Activated T-cell treated with anti-CD3 and anti-CD28 coated beads, Interleukin-2, amount 50 U/mL, for 24 hours (primary cell): ENCODE measurements at regions not wholly inside any gene's neighbourhood (a gene's known extent, or its start where the extent isn't known, plus 50 kb on each side); places are given as distances from the start of the nearest gene placed in this dataset.

Experiments
- DNase-seq: peaks from one replicate; pipeline ENCODE4 v3.0.0-alpha.2; 2020
- H3K27ac Mint-ChIP-seq: 2 replicates; pipeline ENCODE4 v1.8.0; 2020; ENCODE audit warnings: mild to moderate bottlenecking, mixed read lengths
- H3K27me3 Mint-ChIP-seq: 2 replicates; pipeline ENCODE4 v1.8.0; 2020; ENCODE audit warnings: mixed read lengths
- H3K36me3 Mint-ChIP-seq: 2 replicates; pipeline ENCODE4 v1.8.0; 2020; ENCODE audit warnings: low read depth, mixed read lengths
- H3K4me1 Mint-ChIP-seq: 2 replicates; pipeline ENCODE4 v1.8.0; 2020; ENCODE audit warnings: low read depth, mixed read lengths
- H3K4me3 Mint-ChIP-seq: 2 replicates; pipeline ENCODE4 v1.8.0; 2020; ENCODE audit warnings: mild to moderate bottlenecking, moderate library complexity, mixed read lengths
- H3K9me3 Mint-ChIP-seq: 2 replicates; pipeline ENCODE4 v1.8.0; 2020; ENCODE audit warnings: mixed read lengths

DNA sequence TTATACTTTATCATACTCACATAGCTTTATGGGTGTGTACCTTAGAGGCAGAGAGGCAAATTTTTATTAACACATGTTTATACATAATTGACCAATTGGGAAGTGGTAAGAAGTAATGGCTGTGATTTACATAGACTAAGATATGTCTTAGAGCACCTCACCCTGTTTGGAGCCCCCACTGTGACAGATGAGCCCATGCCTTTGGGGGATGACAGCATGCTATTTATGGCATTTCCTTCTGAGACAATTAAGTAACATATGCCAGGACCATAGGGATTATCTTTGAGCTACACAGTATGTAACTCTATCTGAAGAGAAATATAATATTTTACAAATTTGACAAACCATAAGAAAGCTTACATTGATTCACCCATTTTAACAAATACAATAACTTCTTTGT, 1655.3 kb upstream of the ACVR2A start:
- no peaks in the 10 kb centered on the region for H3K4me1 Mint-ChIP-seq
- no peak for DNase-seq
- no peaks in the 10 kb centered on the region for H3K9me3 Mint-ChIP-seq
- no peaks in the 10 kb centered on the region for H3K36me3 Mint-ChIP-seq
- H3K4me3 Mint-ChIP-seq, result no peak overlapping the region
- no peaks in the 10 kb centered on the region for H3K27me3 Mint-ChIP-seq
- no peak overlapping the region for H3K27ac Mint-ChIP-seq

DNA sequence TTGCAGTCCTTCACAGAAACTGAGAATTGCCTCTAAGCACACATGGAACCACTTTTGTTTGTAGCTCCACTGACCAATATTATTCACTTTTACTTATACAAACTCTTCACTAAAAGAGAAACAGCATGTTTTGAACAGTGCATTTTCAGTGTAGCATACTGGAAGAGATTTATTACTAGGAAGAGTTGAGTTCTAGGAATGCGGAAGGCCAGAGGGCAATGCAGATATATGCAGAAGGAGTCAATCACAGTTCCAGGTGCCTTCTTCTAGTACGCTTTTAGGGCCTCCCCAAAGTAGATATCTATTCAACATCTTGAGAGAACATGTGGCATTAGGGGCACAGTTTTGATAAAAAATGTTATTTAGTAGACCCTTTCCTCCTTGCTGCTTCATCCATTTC, 1654.0 kb upstream of the ZEB2 start:
- Mint-ChIP-seq H3K4me3 (no peak overlapping the region), H3K36me3 (no peaks in the 10 kb centered on the region), H3K27me3 (no peaks in the 10 kb centered on the region), H3K27ac (no peak overlapping the region), H3K4me1 (no peaks in the 10 kb centered on the region), H3K9me3 (peaks cover 13% of the 10 kb centered on the region)
- DNase-seq, result no peak

DNA sequence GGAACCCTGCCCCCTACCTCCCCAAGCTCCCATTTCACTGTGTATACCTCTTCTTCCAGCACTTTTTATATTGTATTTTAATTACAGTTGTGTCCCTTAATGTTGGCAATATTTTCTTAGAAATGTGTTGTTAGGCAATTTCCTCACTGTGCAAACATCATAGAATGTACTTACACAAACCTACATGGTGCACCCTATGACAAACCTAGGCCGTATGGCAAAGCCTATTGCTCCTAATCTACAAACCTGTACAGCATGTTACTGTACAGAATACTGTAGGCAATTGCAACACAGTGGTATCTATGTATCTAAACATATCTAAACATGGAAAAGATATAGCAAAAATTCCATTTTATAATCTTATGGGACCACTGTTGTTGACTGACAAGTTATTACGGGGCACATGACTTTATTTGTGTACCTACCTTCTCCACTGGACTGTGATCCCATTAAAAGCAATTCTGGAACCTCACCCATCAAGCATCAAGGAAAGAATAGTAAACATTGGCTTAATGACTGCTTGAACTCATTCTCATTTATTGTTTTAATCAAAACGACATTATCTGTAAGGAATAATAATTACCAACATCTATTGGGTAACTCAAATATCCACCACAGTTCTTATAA, 1641.5 kb upstream of the ZEB2 start:
- H3K27ac Mint-ChIP-seq, result no peak overlapping the region
- H3K4me3 Mint-ChIP-seq, result no peak overlapping the region
- DNase-seq, result no peak
- no peaks in the 10 kb centered on the region for H3K27me3 Mint-ChIP-seq
- no peaks in the 10 kb centered on the region for H3K4me1 Mint-ChIP-seq
- H3K9me3 Mint-ChIP-seq, result no peaks in the 10 kb centered on the region
- H3K36me3 Mint-ChIP-seq, result no peaks in the 10 kb centered on the region

GRCh38 chr2:146158072-146158674, 1638.3 kb upstream of the ZEB2 start:
- no peaks in the 10 kb centered on the region for H3K9me3 Mint-ChIP-seq

DNA sequence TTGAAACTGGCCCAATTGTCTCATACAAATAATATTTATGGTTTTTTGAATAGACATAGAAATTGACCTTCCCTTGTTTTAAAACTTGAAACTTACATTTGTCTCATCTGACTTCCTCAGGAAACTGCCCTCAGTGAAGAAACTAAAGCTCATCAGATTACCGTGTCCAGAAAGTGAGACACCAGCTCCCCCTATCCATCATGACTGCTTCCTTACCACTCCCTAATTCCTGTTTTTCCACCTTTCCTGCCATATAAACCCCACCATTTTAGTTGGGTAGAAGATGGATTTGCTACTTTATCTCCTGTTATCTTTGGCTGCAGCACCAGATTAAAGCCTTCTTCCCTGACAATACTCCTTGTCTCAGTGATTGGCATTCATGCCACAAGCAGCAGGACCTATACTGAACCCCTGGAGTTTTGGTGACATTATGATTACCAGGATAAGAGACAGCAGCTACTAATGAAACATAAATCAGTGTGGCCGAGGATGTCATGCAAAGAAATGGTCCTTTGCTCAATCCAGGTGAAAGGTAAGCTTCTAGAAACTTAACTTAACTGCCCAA, 1627.6 kb upstream of the ZEB2 start:
- H3K4me1 Mint-ChIP-seq, result no peaks in the 10 kb centered on the region
- H3K36me3 Mint-ChIP-seq, result no peaks in the 10 kb centered on the region
- H3K4me3 Mint-ChIP-seq, result no peak overlapping the region
- H3K9me3 Mint-ChIP-seq, result peaks cover 14% of the 10 kb centered on the region
- DNase-seq, result no peak
- H3K27ac Mint-ChIP-seq, result no peak overlapping the region
- no peaks in the 10 kb centered on the region for H3K27me3 Mint-ChIP-seq

More at GRCh38 chr2:146158072-146158674, 1638.3 kb upstream of the ZEB2 start:
- Mint-ChIP-seq H3K36me3 (no peaks in the 10 kb centered on the region), H3K27ac (no peak overlapping the region), H3K27me3 (no peaks in the 10 kb centered on the region), H3K4me1 (no peaks in the 10 kb centered on the region), H3K4me3 (no peak overlapping the region)
- no peak for DNase-seq

DNA sequence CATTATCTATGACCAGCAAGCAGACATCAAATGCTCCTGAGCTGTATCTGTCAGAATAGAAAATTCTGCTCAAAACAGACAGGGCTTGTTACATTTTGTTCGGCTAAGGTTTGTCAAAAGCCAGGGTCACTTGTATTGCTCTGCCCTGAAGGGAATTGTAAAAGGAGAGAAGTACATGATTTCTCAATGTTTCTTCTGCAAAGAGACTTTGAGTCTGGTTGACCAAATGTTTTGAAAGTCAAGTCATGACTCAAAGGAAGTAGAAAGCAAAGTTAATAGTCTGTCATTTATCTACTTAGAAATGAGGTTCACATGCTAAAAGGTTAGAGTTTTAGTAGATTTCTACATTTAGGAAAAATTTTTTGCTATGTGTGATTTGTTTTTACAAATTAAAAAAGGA, 1624.1 kb upstream of the ZEB2 start:
- H3K4me1 Mint-ChIP-seq, result no peaks in the 10 kb centered on the region

DNA sequence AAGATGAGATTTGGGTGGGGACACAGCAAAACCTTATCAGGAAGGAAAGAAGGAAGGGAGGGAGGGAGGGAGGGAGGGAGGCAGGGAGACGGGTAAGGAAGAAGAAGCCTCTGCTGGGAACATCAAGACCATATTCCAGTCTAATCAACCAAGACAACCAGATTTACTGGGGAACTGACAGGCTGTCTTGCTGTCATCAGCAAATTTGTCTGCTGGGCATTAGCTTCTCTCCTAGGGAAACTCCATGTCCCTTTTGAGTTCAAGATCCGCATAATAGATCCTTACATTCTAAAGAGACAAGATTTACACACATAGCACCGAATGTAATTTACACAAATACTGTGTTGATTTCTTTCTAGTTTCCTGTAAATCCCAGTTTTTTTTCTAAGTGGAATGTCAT, 1618.9 kb upstream of the ZEB2 start:
- Mint-ChIP-seq H3K9me3 (peaks cover 4% of the 10 kb centered on the region), H3K27ac (no peak overlapping the region)

More for the DNA sequence above, 1624.1 kb upstream of the ZEB2 start:
- Mint-ChIP-seq H3K27me3 (no peaks in the 10 kb centered on the region), H3K4me3 (no peak overlapping the region), H3K36me3 (no peaks in the 10 kb centered on the region), H3K9me3 (peaks cover 13% of the 10 kb centered on the region), H3K27ac (no peak overlapping the region)
- no peak for DNase-seq

GRCh38 chr2:146135245-146135644, 1615.3 kb upstream of the ZEB2 start:
- Mint-ChIP-seq H3K27ac (no peak overlapping the region), H3K27me3 (no peaks in the 10 kb centered on the region)

More for the DNA sequence above, 1618.9 kb upstream of the ZEB2 start:
- no peaks in the 10 kb centered on the region for H3K27me3 Mint-ChIP-seq
- no peaks in the 10 kb centered on the region for H3K4me1 Mint-ChIP-seq
- no peak overlapping the region for H3K4me3 Mint-ChIP-seq
- no peaks in the 10 kb centered on the region for H3K36me3 Mint-ChIP-seq
- no peak for DNase-seq

DNA sequence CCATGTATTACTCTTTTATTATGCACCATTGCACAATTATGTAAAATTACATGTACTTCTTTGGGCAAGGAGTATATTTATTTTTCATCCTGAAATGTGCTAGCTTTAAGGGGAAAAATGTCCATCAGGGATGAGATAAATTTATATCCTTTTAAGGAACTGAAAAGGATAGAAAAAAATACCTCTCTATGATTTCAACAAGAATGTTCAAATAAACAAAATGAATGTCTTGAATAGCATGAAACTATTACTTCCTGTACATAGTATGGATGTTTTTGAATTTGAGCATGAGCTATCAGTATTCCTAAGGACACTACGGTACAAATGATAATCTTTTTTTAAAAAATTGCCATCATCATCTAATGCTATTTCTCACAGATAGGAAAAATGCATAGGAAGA, 1611.9 kb upstream of the ZEB2 start:
- no peaks in the 10 kb centered on the region for H3K36me3 Mint-ChIP-seq
- H3K27me3 Mint-ChIP-seq, result no peaks in the 10 kb centered on the region
- no peaks in the 10 kb centered on the region for H3K4me1 Mint-ChIP-seq
- no peak overlapping the region for H3K4me3 Mint-ChIP-seq
- no peak overlapping the region for H3K27ac Mint-ChIP-seq
- H3K9me3 Mint-ChIP-seq, result peaks cover 5% of the 10 kb centered on the region
- no peak for DNase-seq

More at GRCh38 chr2:146135245-146135644, 1615.3 kb upstream of the ZEB2 start:
- peaks cover 2% of the 10 kb centered on the region for H3K9me3 Mint-ChIP-seq
- H3K4me3 Mint-ChIP-seq, result no peak overlapping the region
- no peaks in the 10 kb centered on the region for H3K4me1 Mint-ChIP-seq
- no peak for DNase-seq
- H3K36me3 Mint-ChIP-seq, result no peaks in the 10 kb centered on the region

DNA sequence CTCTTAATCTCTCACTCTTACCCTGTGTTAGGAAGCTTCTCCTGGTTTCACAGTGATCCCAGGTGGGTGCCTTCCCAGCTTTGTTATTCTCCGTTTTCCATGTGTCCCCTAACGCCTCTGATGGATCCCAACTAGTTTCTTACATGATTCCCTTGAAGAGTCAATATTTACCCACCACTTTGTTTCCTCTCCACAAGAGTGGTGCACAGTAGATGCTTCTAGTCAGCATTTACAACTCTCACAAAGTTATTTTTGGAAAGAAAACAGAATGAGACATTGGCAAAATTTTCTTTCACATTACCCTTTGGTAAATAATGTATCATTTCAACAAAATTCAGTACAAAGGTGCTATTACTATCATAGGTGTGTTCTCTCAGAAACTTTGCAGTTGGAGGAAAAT, 1611.1 kb upstream of the ZEB2 start:
- H3K27me3 Mint-ChIP-seq, result no peaks in the 10 kb centered on the region
- H3K4me1 Mint-ChIP-seq, result no peaks in the 10 kb centered on the region
- no peak overlapping the region for H3K27ac Mint-ChIP-seq
- no peaks in the 10 kb centered on the region for H3K36me3 Mint-ChIP-seq
- H3K4me3 Mint-ChIP-seq, result no peak overlapping the region
- no peak for DNase-seq
- H3K9me3 Mint-ChIP-seq, result peaks cover 5% of the 10 kb centered on the region

- H3K27me3 Mint-ChIP-seq, result no peaks in the 10 kb centered on the region
- no peak overlapping the region for H3K27ac Mint-ChIP-seq
- no peak overlapping the region for H3K4me3 Mint-ChIP-seq
- H3K36me3 Mint-ChIP-seq, result no peaks in the 10 kb centered on the region
- no peaks in the 10 kb centered on the region for H3K4me1 Mint-ChIP-seq
- no peak for DNase-seq
- peaks cover 5% of the 10 kb centered on the region for H3K9me3 Mint-ChIP-seq
Measured at GRCh38 chr2:146130290-146130689, 1610.4 kb upstream of the ZEB2 start.

DNA sequence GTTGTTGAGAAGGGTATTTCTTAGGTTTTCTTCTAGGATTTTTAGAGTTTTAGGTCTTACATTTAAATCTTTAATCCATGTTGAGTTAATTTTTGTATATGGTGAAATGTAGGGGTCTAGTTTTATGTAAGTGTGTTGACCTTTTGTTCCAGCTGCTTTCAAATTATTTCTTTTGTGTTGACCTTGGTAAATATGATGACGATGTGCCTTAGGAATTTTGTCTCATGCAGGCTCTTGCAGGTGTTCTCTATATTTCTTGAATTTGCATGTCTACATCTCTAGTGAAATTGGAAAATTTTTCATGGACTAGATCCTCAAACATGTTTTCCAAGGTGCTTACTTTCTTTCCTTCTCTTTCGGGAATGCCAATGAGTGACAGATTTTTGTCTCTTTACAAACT, 1609.3 kb upstream of the ZEB2 start:
- no peaks in the 10 kb centered on the region for H3K4me1 Mint-ChIP-seq
- H3K4me3 Mint-ChIP-seq, result no peak overlapping the region
- peaks cover 5% of the 10 kb centered on the region for H3K9me3 Mint-ChIP-seq
- H3K27me3 Mint-ChIP-seq, result no peaks in the 10 kb centered on the region
- no peak overlapping the region for H3K27ac Mint-ChIP-seq
- no peak for DNase-seq
- no peaks in the 10 kb centered on the region for H3K36me3 Mint-ChIP-seq

GRCh38 chr2:146128216-146128615, 1608.3 kb upstream of the ZEB2 start:
- H3K27ac Mint-ChIP-seq, result no peak overlapping the region
- H3K9me3 Mint-ChIP-seq, result peaks cover 5% of the 10 kb centered on the region
- H3K36me3 Mint-ChIP-seq, result no peaks in the 10 kb centered on the region
- no peaks in the 10 kb centered on the region for H3K27me3 Mint-ChIP-seq
- no peak for DNase-seq
- H3K4me3 Mint-ChIP-seq, result no peak overlapping the region
- H3K4me1 Mint-ChIP-seq, result no peaks in the 10 kb centered on the region

- H3K36me3 Mint-ChIP-seq, result no peaks in the 10 kb centered on the region
- H3K4me3 Mint-ChIP-seq, result no peak overlapping the region
- H3K27ac Mint-ChIP-seq, result no peak overlapping the region
- DNase-seq, result no peak
- no peaks in the 10 kb centered on the region for H3K4me1 Mint-ChIP-seq
- no peaks in the 10 kb centered on the region for H3K27me3 Mint-ChIP-seq
- peaks cover 5% of the 10 kb centered on the region for H3K9me3 Mint-ChIP-seq
Measured at GRCh38 chr2:146125551-146125950, 1605.6 kb upstream of the ZEB2 start.

- Mint-ChIP-seq H3K36me3 (no peaks in the 10 kb centered on the region), H3K27me3 (no peaks in the 10 kb centered on the region), H3K9me3 (peaks cover 5% of the 10 kb centered on the region), H3K4me1 (no peaks in the 10 kb centered on the region), H3K27ac (no peak overlapping the region), H3K4me3 (no peak overlapping the region)
- DNase-seq, result no peak
Measured at GRCh38 chr2:146124741-146125140, 1604.8 kb upstream of the ZEB2 start.
